ENCODE measurements at regions not wholly inside any gene's neighbourhood (a gene's known extent, or its start where the extent isn't known, plus 50 kb on each side); places are given as distances from the start of the nearest gene placed in this dataset.

DNA sequence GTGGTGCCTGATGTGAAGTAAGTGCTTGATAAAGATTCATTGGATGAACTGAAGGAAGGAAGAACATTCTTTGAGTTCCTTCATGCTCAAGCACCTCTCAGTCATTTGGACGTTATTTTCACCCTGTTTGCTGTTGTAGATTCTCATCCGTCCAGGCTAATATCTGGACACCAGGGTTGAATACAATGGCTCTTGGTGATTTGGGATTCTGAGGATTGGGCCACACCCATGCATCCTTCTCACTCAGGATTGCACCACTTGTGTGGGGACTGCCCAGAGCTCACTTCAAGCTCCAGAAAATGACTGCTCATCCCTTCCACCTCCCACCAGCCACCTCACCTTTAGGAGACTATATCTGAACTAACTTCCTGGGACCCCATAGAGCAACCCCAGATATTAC is 117.1 kb upstream of the IPO9 start:
- no peak for DNase-seq

DNA sequence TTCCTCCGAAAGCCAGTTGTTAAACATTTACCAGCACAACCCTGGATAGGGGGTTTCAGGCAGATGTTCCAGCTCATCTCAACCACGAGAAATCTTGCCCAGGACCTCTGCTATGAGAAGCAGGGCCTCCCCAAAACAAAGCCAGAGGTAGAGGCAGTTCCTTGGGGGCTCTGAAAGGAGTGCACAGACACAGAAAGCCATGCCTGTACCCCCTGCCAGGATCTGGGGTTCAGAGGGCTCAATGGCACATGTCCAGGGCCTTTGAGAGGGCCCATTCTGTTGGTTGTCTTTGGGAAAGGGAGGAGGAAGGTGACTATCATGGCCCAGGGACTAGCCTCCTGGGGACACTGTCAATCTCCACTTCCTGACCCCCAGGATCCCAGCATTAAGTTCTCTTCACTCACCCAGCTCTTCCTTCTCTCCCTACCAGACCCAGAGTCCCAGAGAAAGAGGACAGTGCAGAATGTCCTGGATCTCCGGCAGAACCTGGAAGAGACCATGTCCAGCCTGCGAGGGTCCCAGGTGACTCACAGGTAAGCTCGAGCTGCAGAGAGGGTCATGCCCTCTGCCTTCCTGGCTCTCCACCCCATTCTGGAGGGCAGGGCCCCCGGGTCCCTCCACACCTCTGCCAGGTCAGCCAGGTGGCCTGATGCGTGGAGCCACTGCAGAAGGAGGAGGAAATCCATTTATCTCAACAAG is 116.4 kb upstream of the IPO9 start:
- DNase-seq: no peak

DNA sequence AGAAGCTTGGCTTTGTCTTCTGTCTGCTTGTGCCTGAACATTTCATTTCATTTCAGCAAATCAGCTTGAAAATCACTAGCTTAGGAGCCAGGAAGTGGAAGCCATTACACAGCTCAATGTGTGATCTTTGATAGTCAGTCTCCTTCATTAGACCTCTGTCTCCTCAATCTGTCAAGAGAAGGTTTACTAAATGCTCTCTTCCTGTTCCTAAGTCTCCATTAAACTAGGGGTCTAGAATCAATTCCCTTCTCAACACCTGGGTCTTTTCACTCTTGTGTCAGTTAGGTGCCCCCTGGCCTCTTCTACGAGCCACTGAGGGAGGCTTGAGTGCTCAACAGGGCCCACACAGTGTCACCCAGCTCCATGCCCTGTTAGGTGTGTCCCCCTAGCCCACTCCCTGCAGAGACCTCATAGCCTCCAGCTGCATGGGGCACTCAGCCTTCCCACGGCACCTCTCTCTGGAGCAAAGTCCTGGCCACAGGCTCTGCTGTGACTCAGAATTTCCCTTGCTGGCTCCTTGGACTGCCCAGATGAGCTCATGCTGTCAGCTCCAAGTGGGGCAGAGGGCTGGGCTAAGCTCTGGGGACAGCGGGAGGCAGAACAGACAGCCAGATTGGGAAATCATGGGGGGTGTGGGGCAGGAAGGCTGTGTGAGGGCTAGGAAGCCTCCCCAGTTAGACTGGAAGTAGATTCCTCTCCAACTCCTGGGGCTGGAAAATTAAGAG is 115.7 kb upstream of the IPO9 start:
- no peak for DNase-seq

DNA sequence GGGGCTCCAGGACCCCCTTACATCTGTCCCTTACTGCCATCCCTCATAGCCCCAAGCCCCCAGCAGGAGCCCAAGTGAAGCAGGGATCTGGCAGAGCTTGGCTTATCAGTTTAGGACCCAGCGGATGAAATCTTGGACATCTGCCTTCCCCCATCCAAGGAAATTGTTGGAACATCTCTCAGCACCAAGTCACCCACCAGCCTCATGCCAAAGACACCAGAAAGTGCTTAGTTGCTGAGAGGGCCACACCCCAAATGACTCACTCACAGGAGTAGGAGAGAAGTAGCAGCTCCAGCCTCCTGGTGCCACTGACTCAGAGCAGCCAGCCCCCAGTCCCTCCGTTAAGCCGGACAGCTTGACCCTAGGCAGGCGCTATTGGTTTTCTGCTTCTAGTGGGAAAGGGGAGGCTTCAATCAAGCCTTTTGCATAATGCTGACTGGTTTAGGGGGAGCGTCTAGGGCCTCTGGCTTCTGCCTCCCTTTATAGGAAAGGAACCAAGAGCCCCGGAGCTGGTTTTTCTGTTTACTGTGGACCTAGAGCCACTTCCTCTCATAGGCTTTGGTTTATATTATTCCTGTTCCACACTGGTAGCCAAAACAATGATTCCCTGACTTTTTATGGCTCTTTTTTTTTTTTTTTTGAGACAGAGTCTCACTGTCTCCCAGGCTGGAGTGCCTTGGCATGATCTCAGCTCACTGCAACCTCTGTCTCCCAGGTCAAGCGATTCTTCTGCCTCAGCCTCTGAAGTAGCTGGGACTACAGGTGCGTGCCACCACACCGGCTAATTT is 114.2 kb upstream of the IPO9 start:
- DNase-seq: no peak

DNA sequence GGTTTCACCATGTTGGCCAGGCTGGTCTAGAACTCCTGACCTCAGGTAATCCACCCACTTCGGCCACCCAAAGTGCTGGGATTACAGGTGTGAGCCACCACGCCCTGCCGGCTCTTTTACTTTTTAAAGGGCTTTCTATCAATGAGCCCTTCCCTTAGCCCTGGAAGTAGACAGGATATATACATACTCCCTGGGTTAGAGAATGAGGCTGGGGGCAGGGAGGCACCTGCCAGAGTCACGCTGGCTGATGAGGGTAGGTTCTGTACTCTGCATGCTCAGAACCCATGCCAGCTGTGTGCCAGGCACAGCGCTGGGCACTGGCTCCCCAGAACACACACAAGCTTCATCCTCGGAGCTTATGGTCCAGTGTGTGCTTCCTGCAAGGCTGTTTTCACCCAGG is 113.6 kb upstream of the IPO9 start:
- no peak for DNase-seq

DNA sequence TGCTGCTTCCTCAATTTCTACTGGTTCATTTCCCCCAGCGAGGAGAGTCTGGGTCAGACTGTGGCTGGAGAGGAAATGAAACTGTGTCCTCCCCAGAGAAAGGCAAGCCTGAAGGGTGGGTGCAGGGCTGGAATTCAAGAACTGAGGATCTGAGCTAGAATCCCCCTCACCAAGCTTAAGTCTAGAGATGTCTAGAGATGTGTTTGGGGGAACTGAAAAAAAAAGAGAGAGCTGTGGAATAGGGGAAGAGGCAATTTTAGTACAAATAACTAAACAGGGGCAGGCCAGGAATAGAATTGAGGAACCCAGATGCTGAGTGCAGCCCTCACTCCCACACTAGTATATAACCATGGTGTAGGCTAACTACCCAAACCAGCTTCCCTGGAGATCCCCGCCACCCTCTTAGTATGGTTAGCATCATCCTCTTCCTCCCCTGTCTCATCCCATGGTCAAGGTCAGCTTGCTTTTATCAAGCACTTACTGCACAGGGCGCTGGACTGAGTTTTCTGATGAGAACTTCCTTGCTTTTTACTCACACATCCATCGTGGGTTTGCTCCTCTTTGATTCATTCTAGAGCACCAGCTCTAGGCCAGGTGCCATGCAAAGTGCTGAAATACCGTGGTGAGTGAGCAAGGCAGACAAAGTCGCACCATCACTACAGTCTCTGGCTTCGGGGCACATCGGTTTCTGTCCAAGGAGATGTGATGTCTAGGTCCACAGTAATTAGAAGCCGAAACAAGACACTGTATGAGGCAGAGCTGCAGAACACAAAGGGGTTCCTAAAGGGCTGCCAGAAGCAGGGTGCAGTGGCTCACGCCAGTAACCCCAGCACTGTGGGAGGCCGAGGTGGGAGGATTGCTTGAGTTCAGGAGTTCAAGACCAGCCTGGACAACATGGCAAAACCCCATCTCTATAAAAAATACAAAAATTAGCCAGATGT is 112.9 kb upstream of the IPO9 start:
- DNase-seq: no peak

DNA sequence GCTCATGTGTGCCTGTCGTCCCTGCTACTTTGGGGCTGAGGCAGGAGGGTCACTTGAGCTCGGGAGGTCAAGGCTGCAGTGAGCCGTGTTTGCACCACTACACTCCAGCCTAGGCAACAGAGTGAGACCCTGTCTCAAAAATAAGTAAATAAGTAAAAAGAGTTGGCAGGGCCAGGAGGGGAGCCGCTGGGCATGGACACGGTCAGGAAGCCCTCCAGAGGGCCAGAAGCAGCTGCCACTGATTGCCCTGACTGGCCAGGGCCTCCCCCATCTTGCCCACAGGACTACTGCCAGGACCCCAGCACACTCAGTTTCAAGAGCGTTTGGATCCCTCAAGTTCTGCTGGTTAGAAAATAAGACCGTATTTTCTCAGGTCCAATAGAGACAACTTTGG is 112.2 kb upstream of the IPO9 start:
- no peak for DNase-seq

DNA sequence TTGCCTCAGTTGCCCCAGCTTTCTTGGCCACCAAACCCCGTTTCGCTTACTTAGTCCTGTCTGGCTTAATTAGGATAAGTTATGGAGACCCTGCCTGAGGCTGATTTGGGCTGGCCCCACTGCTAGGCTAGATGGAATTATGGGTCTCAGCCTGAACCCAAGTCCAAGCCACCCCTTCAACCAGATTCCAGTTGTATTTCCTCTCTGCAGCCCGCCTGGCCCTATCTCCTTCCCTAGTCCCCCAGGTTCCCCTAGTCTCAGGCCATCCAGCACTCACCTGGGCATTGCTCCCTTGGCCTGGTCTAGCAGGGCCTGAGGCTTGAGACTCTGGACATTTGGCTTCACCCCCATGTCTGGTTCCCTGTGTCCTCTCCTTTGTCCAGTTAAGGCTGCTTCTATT is 111.7 kb upstream of the IPO9 start:
- no peak for DNase-seq

DNA sequence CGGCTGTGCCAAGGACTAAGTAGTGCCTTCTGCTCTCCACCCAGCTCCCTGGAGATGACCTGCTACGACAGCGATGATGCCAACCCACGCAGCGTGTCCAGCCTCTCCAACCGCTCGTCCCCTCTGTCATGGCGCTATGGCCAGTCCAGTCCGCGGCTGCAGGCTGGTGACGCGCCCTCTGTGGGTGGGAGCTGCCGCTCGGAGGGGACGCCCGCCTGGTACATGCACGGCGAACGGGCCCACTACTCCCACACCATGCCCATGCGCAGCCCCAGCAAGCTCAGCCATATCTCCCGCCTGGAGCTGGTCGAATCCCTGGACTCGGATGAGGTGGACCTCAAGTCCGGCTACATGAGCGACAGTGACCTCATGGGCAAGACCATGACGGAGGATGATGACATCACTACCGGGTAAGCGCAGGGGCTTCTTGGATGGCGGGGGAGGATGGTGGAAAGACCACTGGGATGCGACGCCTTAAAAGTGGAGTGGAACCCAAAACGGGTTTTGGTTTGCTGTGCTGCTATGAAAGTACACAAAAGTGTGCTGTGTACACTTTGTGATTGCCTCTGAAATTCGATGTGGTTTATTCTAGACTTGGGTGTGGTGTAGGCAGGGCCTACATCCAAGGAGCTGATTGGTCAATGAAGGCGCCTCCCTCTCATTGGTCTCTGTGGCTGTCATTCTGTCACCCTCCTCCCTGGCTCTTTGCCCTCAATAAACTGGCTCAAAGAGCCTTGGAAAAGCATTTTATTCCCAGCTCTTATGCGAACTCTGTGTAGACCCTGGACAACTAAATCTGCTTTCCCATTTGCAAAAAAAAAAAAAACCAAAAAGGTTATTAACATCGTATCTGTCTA is 110.4 kb upstream of the IPO9 start:
- no peak for DNase-seq

DNA sequence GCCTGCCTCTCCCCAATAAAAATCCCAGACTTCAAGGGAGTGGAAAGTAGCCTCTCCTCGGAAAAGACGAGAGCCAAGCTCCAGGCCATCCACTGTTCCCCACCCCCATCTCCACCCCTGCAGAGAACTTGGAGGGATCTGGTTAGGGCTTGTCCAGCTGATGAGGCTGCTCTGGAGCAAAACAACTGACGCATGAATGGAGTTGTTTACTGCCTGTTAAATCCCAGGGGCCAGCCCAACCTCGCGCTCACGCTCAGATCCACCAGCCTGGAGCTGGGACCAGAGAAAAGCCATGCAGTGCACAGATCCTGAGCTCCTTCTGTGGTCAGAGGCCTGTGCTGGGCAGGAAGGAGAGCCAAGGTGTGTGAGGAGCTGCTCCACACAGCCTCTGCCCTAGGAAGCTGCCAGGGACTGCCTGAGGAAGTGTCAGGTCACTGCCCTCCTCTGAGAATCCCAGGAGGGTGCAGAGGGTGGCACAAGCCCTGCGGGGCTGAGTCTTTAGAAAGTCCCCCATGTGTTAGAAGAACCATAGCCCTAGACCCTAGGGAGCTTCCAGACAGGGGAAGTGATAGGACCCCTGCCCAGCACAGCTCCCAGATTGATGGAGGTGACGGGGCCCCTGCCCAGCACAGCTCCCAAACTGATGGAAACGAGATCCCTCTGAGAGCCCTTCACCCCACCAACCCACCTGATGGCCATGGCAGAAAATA is 109.0 kb upstream of the IPO9 start:
- no peak for DNase-seq

DNA sequence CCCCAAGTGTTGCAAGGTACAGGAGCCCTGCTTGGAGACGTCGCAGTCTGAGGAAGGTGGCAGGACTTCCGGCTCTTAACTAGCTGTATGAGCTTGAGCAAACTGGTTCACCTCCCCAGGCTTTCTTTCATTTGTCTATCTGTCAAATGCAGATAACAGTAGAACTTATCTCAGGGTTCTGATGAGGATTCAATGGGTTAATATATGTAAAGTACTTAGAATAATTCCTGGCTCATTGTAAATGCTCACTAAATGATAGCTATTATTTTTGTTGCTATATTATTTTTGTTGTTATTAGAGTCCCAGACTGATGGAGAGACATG is 108.5 kb upstream of the IPO9 start:
- no peak for DNase-seq

DNA sequence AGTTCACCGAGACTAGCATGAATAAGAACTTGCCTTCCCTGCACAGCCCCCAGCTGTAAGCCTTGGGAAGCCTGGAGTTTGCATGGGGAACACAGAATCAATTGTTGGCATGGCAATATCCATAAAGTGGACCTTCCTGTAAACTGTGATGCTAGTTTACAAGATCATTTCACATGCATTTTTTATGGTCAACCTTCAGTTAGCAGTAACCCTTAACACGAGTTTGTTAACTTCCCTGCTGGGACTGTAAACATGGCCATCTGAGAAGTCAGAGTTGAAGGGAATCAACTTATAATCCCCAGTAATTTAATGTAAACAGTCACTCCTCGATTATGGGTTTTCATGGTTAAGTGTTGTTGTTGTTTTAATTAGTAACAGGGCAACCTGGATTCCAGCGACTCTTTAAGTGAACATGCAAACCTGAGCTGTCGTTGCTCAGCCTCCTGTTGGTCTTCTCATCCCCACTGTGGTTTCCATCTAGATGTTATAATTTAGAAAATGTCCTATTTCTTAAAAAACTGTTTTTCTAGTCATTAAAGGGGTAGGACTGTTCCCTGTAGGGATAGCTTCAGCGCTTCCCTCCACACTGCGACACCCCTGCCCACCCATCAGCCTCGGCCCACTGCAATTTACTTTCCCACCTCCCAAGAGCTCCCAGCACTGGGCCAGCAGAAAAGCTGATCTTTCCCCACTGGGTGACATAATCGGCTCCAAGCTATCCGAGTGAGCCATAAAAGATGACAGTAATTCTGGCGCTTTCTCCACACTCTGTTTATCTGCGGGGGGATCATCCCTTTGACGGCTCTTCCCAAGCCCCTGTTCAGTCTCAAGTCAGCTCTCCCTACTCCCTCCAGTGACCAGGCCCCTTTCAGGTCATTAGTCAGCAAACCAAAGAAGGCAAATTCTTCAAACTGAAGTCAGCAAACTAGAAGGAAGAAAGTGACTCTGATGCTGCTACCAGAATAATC is 107.6 kb upstream of the IPO9 start:
- no peak for DNase-seq

DNA sequence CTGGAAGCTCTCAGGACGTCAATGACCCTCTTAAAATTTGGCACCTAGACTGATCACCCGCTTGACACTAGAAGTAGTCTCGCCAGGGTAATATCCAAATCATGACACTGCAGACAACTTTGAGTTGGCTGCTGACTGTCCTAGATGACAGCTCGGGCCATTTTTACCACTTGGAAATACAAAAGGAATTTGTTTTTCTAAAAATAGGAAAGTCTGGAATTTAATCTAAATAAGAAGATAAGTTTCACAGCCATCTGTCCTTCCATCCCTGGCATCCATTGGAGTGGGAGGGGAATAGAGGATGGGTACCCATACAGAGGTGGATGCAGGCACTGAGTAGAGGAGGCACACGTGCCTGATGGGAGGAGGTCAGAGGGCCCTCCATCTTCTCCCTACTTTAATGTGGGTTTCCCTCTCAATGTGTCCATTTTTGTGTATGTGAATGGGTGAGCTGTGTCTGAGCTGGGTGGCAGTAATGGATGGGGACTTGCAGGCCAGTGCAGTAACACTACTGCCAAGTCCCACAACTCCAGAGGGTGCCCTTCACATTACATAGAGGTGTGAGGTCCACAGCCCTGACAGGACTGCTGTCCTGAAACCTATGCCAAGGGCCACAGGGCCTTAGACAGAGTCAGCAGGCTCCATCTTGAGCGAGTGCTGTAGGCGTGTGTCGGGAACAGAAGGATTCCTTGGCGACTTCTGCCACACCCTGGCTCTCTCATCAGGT is 104.8 kb upstream of the IPO9 start:
- DNase-seq: no peak

DNA sequence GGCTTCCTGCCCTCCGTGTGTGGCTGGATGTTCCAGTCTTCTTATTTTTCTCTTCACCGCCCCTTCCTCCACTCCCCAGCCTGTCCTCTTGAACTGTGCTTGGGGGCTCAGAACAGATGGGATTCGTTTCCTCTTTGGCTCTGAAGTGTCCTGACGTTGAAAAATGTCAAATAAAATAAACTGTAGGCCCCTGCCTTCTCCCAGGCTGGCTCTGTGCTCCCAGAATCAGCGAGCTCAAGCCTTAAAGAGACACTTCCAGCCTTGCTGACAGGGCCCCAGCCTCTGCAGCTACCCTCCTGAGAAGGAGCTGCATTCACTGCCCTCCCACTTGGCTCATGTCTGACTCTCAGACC is 104.2 kb upstream of the IPO9 start:
- no peak for DNase-seq

DNA sequence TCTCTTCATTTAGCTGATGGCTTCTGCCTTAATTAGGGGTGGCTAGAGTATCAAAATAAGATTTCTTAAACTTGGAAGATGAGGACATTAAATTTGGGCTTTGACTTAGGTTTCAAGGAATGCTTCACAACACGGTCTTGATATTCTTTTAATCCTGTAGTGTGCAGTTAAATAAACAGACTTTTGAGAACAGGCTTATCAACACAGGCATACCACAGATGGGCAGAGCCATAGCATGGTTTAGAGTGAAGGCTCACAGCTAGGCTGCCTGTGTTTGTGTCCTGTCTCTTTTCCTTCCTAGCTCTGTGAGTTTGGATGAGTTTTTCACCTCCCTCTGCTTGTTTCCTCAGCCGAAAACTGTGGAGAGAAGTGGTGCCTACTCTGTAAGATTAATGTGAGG is 102.3 kb upstream of the IPO9 start:
- no peak for DNase-seq

DNA sequence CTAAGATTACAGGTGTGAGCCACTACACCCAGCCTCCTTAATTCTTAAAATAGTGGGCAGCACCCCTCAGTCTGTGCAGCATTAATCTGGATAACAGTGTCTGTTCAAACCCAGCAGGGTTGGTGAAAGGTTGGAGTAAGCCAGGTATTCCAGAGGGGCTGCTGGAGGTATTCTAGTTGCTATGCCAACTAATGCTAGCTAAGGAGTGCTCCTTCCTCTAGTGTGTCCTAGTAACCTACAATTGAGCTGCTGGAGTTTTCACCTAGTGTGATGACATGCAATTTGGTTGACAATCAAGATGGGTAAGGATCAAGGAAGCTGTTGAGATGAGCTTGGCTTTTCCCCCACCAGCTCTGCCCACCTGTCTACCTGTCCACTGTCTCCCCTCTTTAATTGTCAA is 100.2 kb upstream of the IPO9 start:
- DNase-seq: no peak

DNA sequence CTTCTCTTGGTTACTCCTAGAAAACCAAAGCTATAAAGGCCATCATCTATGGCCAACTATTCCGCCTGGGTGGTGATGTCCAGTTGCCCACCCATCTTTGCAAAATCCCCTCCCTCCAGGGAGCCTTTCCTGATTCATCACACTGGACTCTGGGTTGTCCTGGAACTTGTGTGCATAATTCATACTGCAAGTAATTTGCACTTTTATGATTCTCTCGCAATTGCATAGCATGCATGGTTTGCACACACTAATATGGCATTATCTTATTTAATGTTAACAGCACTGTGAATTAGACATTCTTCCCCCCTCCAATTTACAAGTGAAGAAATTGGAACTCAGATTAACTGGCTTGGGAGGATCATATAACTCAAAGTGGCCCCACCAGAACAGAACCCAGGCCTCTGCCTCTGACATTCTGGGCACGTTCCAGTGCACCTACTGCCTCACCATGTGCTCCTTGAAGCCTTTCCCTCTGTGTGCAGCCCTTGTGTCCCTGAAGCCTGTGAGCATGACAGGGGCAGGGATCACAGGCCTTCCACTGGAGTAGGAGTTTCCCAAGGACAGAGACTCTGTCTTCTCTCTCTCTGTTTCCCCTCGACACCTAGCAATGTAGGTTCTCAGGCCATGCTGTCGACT is 98.9 kb upstream of the IPO9 start:
- no peak for DNase-seq

DNA sequence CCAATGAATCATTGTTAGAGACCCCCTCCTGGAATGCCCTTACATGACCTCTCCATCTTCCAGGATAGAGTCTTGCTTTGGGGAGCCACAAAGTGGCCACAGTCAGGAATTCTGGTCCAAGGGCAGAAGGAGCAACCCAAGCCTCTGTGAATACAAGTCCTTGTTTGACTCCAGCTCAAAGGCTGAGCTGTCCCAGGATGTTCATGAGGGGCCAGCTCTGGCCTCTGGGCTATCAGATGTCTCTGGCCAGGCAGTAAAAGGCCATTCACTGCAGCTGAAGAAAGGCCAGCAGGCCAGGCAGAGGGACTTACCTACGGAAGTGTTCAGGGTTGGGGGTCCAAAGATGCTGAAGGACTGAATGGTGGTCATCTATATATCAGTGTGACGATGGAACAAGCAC is 98.3 kb upstream of the IPO9 start:
- DNase-seq: no peak

DNA sequence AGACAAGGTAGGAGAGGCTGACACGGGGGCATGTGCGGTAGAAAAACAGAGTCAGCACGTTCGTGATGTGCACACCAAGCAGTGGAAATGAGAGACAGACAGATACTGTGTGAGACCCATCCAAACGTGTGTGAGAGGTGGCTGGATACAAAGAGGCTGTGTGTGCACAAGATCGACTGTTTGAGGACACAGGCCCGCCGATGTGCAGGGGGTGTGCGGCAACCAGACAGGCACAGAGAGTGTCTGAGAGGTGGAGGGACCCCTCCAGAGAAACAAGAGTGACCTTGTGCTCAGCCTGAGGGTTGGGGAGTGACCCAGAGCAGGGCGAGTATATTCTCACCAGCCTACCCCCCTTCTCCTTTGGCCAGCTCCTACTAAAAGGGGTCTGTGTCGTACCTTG is 97.8 kb upstream of the IPO9 start:
- DNase-seq: no peak
